Right cardiac atrium (tissue), 5 donors: ENCODE measurements at regions not wholly inside any gene's neighbourhood (a gene's known extent, or its start where the extent isn't known, plus 50 kb on each side); places are given as distances from the start of the nearest gene placed in this dataset.
A peak's percentile ranks its signal among the peaks of the same experiment; 100 is the strongest.

ENCODE experiments used
- ATAC-seq, 2 donors: fragments of 200-7000 bp; cut with Tn5 transposase; one replicate each; pipeline versions ENCODE4 v1.8.0 to v1.9.1; 2020; ENCODE audit warnings: moderate library complexity in 2 of 2, mild to moderate bottlenecking in 1 of 2
- DNase-seq, 3 donors: peaks; one replicate each; pipeline ENCODE4 v3.0.0-alpha.2; 2020
- H3K27ac ChIP-seq: one replicate; pipeline ENCODE4 v1.5.1; 2013; ENCODE audit warnings: mild to moderate bottlenecking, low read length, control low read depth, moderate library complexity
- H3K27me3 ChIP-seq: one replicate; pipeline ENCODE4 v1.6.1; 2013; ENCODE audit not compliant: control insufficient read depth, insufficient read depth
- H3K4me1 ChIP-seq: one replicate; pipeline ENCODE4 v1.6.1; 2013; ENCODE audit warnings: low read length; ENCODE audit not compliant: control insufficient read depth, insufficient read depth
- H3K4me3 ChIP-seq: one replicate; pipeline ENCODE4 v1.5.1; 2013; ENCODE audit warnings: low read length, control low read depth
- H3K9me3 ChIP-seq: one replicate; pipeline ENCODE4 v1.6.1; 2013; ENCODE audit warnings: low read length; ENCODE audit not compliant: control insufficient read depth
- WGBS: extraction: QIAGEN DNeasy Blood & Tissue Kit; methylation state at CpG from one replicate; pipeline ENCODE4 v1.1.7; 2013; 5-methylcytosine and 5-hydroxymethylcytosine counted together
- intact Hi-C, 4 donors: fragments of 100-400 bp; cut with DNase I; formaldehyde crosslinking; loops; one replicate each; pipeline versions ENCODE4 v1.11.0 to v1.14.0; 2022 to 2023
- donor health status: healthy with polysubstance abuse.
- donor health status: DM: no; HTN: yes; CAD: no.
- donor health status: DM: no; HTN: no; CAD: no.
- donor health status: DM: no; HTN: yes; CAD: no; lungs with severe emphysema.
- donor health status: DM: yes; HTN: yes; CAD: no.

DNA sequence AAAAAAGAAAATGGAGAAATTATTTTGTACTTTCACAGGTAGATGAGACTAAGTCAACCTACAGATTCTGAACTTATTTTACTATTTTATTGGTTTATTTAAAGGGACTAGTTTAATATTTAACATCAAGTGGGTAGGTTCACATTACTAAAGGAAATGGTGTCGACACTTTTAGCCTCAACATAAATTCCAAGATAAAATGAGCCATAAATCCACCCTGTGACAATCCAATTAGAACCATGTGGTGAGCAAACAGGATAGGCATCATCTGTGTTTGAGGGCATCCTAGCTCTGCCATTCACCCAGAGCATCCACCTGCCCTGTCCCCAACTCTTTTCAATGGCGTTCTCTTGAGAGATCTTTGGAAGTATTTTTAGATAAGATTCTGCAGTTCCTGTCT is 92.8 kb upstream of the PMFBP1 start:
- no peak for DNase-seq
- 78% methylated on average over 2 of the region's 2 CpGs for WGBS
- Histone ChIP-seq H3K4me3 (no peak overlapping the region), H3K27ac (no peak overlapping the region), H3K27me3 (no peaks in the 10 kb centered on the region), H3K9me3 (no peaks in the 10 kb centered on the region), H3K4me1 (no peaks in the 10 kb centered on the region)
- no peak for ATAC-seq
- intact Hi-C loops, result no loop called here

DNA sequence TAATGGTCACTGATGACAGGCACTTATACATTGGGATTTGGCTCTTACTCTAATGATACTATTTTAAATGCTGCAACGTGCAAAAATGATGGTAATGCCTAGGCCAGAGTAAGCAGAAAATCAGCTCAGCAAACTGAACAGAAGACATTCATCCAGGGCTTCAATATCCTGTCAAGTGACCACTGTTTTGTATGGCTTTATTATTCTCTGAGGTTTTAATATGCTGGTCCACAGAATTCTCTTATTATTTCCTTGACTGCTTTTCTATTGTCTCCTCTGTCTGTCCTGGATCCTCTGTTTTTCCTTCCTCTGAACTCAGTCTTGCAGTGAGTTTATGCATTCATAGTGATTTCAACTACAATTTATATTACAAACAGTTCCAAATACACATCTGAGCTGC is 90.8 kb upstream of the PMFBP1 start:
- H3K4me1 ChIP-seq, result no peaks in the 10 kb centered on the region
- H3K4me3 ChIP-seq, result no peak overlapping the region
- H3K27ac ChIP-seq, result no peak overlapping the region
- H3K27me3 ChIP-seq, result no peaks in the 10 kb centered on the region
- no peaks in the 10 kb centered on the region for H3K9me3 ChIP-seq
- no peak for DNase-seq
- WGBS, result 64% methylated on average over 1 of the region's 1 CpG
- intact Hi-C loops, result no loop called here
- ATAC-seq, result no peak

DNA sequence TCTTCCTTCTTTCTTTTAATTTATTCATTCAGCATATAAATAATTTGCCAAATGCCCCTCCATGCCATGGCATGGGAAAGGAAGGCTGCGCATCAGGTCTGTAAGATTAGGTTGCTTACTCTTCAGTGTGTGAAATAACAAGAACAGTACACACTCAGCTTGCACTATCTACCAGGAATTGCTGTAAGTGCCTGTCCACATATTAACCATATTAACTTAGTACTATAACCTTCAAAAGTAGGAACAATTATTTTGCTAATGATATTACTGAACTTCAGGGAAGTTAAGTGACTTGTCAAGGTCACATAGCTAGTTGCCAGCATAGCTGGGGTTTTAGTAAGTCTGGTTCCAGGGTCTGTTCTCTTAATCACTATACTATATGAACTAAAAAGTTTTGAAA is 89.2 kb upstream of the PMFBP1 start:
- ATAC-seq (no peak), DNase-seq (no peak)
- 99% methylated on average over 1 of the region's 1 CpG for WGBS
- Histone ChIP-seq H3K9me3 (no peaks in the 10 kb centered on the region), H3K27me3 (no peaks in the 10 kb centered on the region), H3K4me1 (no peaks in the 10 kb centered on the region), H3K27ac (no peak overlapping the region), H3K4me3 (no peak overlapping the region)
- intact Hi-C loops, result no loop called here

DNA sequence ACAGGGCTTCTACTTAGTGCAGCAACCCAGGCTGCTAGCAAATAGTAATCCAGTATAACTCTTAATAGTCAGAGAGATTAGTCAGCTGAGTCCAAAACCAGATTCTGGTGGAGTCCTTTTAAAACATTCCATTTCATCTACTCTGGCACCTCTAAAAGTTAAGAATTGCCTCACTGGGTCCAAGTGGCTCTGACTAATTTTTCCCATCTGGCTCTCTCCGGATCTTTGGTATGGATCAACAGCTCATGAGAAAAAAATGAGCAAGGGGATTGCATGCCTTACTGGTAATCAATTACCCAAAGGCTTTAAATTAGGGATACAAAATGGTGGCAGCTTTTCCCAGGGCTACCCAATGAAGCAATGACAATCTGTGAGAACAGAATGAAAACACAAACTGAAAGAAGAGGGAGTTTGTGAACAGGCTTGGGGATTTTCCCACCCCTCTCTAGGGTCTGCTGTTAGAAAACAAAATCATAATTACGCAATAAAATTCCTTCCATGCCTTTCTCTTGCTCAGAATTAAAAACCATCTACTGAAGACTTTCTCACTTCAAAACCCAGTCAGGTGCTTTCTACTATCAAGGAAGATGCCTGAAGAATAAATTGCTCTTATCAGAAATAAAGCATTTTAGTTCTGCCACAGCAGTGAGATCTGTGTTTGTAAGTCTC is 84.6 kb upstream of the PMFBP1 start:
- DNase-seq, result no peak
- no peaks in the 10 kb centered on the region for H3K4me1 ChIP-seq
- no peak for ATAC-seq
- WGBS, result 72% methylated on average over 2 of the region's 2 CpGs
- intact Hi-C loops, result no loop called here
- H3K4me3 ChIP-seq, result no peak overlapping the region
- no peaks in the 10 kb centered on the region for H3K9me3 ChIP-seq
- H3K27me3 ChIP-seq, result no peaks in the 10 kb centered on the region
- H3K27ac ChIP-seq, result no peak overlapping the region

DNA sequence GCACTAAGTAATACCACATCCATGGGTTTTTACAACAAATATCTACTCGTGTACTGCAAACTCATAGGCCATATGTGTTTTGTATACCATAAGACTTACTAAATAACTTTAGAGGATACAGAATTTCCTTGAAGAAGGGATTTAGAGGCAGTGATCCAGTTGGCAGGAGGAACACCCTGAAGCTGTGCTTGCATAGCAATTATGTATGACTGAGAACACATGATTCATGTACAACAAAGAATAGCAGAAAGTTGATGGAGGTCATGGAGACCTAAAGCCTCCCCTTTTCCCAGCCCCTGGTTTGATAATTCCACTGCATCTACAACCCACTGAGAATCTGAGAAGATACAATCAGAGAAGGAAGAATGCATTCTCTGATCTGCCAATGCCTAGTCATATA is 83.8 kb upstream of the PMFBP1 start:
- Histone ChIP-seq H3K9me3 (no peaks in the 10 kb centered on the region), H3K27ac (no peak overlapping the region), H3K4me1 (no peaks in the 10 kb centered on the region), H3K27me3 (no peaks in the 10 kb centered on the region), H3K4me3 (no peak overlapping the region)
- DNase-seq, result no peak
- no peak for ATAC-seq
- intact Hi-C loops, result no loop called here
- 94% methylated on average over 1 of the region's 1 CpG for WGBS

DNA sequence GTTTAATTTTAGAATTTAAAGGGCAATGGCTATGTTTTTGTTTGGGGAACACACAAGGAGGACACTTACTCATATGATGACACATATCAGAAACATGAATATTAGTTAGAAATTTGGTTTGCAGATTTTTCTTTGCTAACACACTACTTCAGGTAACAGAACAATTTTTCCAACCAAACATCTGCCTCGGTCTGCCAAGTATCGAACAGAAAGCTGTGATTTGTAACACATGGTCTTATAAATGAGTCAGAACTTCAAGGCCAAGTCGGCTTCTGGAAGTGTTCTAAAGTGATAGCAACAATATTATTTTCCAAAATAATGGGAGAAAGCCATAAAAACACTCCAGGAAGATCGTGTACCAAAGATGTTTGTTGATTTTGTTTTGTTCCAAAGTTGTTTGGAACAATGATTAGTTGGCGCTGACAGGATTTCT is 75.9 kb upstream of the PMFBP1 start:
- WGBS, result 51% methylated on average over 5 of the region's 5 CpGs
- Histone ChIP-seq H3K9me3 (no peaks in the 10 kb centered on the region), H3K4me3 (no peak overlapping the region), H3K4me1 (no peaks in the 10 kb centered on the region), H3K27ac (no peak overlapping the region), H3K27me3 (no peaks in the 10 kb centered on the region)
- intact Hi-C loops, result loop anchor here in 1 of 4 donors (10.0 kb wide), 1 partner anchor 217 kb away; no protein-coding TSS in a partner anchor
- DNase-seq (no peak), ATAC-seq (no peak)

DNA sequence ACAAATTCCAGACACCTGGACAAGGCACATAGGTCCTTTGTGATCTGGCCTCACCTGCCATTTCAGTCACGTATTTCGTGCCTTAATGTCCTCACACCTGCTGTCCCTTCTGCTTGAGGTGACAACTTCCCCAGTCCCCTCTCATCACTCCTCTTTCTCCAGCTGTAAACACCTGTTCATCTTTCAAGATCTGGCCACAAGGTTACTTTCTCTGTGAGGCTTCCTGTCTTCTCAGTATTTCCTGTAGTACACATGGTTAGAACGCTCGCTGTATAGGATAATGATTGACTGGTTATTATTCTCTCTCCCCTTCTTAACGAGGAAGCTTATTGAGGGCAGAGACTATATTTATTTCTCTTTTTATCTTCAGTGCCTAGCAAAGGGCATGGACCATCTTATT is 74.5 kb upstream of the PMFBP1 start:
- H3K4me3 ChIP-seq, result no peak overlapping the region
- DNase-seq (no peak), ATAC-seq (no peak)
- 71% methylated on average over 5 of the region's 5 CpGs for WGBS
- no peak overlapping the region for H3K27ac ChIP-seq
- H3K9me3 ChIP-seq, result no peaks in the 10 kb centered on the region
- intact Hi-C loops, result loop anchor here in 1 of 4 donors (10.0 kb wide), 1 partner anchor 218 kb away; no protein-coding TSS in a partner anchor
- no peaks in the 10 kb centered on the region for H3K27me3 ChIP-seq
- H3K4me1 ChIP-seq, result no peaks in the 10 kb centered on the region

DNA sequence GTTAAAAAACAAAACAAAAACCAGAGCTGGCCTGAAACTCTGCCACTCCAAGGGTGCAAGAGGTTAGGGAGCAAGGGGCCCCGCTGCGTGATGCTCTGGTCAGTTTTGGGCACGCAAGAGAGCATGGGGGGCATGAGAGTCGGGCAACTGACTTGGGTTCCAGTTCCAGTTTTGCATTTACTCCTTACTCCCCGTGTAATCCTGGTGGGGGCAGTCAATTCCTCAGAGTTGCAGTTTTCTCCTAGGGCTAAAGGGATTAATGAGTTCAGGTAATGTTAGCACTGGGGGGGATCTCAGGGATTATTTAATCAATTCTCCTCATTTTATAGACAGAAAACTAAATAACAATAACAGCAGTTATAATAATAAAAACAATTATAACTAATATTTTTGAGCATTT is 72.9 kb upstream of the PMFBP1 start:
- H3K27me3 ChIP-seq, result no peaks in the 10 kb centered on the region
- H3K4me1 ChIP-seq, result no peaks in the 10 kb centered on the region
- 67% methylated on average over 5 of the region's 5 CpGs for whole genome bisulfite sequencing
- H3K27ac ChIP-seq, result no peak overlapping the region
- DNase-seq (no peak), ATAC-seq (no peak)
- no peak overlapping the region for H3K4me3 ChIP-seq
- H3K9me3 ChIP-seq, result no peaks in the 10 kb centered on the region
- intact Hi-C loops, result loop anchor here in 1 of 4 donors (10.0 kb wide), 1 partner anchor 220 kb away; no protein-coding TSS in a partner anchor

DNA sequence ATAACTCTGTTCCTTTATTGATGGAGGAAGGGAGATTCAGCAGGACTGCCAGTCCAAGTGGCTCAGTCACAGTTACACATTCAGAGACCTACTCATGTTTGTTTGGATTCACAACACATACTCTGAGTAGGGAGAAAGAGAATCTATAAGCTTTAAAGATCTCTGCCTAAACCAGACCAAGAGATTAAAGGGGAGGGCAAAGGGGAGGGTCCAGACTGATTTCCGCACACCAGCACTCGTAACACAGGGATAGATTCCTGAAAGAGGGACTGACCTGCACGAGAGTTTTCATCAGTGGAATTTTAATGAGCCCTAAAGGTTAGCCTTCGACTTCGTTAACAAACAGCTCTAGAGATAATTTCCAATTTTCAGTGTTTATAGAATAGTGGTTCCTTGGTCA is 71.7 kb upstream of the PMFBP1 start:
- Histone ChIP-seq H3K4me1 (no peaks in the 10 kb centered on the region), H3K27me3 (no peaks in the 10 kb centered on the region), H3K9me3 (no peaks in the 10 kb centered on the region), H3K4me3 (no peak overlapping the region), H3K27ac (no peak overlapping the region)
- DNase-seq, result no peak
- WGBS, result 79% methylated on average over 5 of the region's 5 CpGs
- intact Hi-C loops, result loop anchor here in 1 of 4 donors (10.0 kb wide), 1 partner anchor 221 kb away; no protein-coding TSS in a partner anchor
- ATAC-seq, result no peak

DNA sequence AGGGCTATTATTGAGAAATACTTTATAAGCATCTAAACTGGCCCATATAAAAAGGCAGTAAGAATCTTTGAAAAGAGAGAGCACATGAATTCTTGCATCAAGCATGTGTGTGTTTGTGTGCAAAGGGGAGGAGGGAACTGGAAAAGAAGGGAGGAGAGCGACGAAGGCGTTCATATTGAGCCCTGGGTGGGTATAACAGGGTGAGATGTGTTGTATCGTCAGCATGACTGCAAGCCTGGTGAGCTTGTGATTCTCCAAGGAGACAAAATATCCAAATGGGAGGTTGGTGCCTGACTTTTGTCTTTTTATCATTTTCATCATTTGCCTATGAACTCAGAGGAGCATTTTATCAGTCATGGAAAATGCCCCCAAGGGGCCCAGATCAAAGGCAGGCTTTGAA is 70.8 kb upstream of the PMFBP1 start:
- intact Hi-C loops, result loop anchor here in 1 of 4 donors (10.0 kb wide), 1 partner anchor 222 kb away; no protein-coding TSS in a partner anchor
- Histone ChIP-seq H3K9me3 (no peaks in the 10 kb centered on the region), H3K27ac (no peak overlapping the region), H3K4me1 (no peaks in the 10 kb centered on the region), H3K27me3 (no peaks in the 10 kb centered on the region), H3K4me3 (no peak overlapping the region)
- WGBS, result 89% methylated on average over 4 of the region's 4 CpGs
- ATAC-seq, result no peak
- DNase-seq, result no peak

DNA sequence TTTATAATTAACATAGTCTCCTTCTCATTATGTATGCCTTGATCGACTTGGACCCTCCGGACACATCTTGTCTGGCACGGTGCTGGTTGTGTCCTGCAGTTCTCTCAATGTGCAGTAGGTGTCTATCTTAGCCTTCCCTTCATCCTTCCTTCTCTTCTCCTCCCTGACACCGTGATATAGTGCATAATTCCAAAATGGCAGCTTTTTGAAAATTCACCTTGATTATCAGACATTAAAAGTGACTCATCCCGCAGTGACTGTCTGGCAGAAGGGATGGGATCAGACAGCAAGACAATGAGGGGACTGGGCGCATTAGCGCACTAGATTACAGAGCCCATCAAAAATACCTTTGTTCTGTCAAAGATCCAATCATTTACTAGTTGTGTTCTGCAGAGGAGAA is 70.0 kb upstream of the PMFBP1 start:
- no peak for DNase-seq
- Histone ChIP-seq H3K4me3 (no peak overlapping the region), H3K27me3 (no peaks in the 10 kb centered on the region), H3K27ac (no peak overlapping the region), H3K4me1 (no peaks in the 10 kb centered on the region), H3K9me3 (no peaks in the 10 kb centered on the region)
- peak; percentile 63 to 67 for ATAC-seq
- intact Hi-C loops, result loop anchor here in 1 of 4 donors (10.0 kb wide), 1 partner anchor 223 kb away; no protein-coding TSS in a partner anchor
- 32% methylated on average over 7 of the region's 7 CpGs for WGBS
